Right lobe of liver (tissue), 6 donors: ENCODE measurements at regions not wholly inside any gene's neighbourhood (a gene's known extent, or its start where the extent isn't known, plus 50 kb on each side); places are given as distances from the start of the nearest gene placed in this dataset.

ENCODE experiments used
- ATAC-seq, 4 donors: fragments of 200-7000 bp; cut with Tn5 transposase; one replicate each; pipeline ENCODE4 v1.9.1; 2020; ENCODE audit warnings: mild to moderate bottlenecking in 4 of 4, moderate library complexity in 4 of 4
- DNase-seq, 3 donors: peaks; one replicate each; pipeline ENCODE4 v3.0.0-alpha.2; 2020
- H3K27ac ChIP-seq, 3 donors: fragments of 200-600 bp; one replicate each; pipeline ENCODE4 v1.8.0; 2022
- H3K27me3 ChIP-seq, 2 donors: fragments of 200-600 bp; one replicate each; pipeline ENCODE4 v1.8.0; 2022
- H3K36me3 ChIP-seq, 4 donors: fragments of 200-600 bp; sonication (generic) in 1 of 4; one replicate each; pipeline versions ENCODE4 v1.5.1 to v1.8.0; 2017 to 2022; ENCODE audit warnings: control low read depth in 1 of 4
- H3K4me1 ChIP-seq, 4 donors: fragments of 200-600 bp; sonication (generic) in 1 of 4; one replicate each; pipeline versions ENCODE4 v1.5.1 to v1.8.0; 2017 to 2022; ENCODE audit warnings: control low read depth in 1 of 4
- H3K4me3 ChIP-seq, 3 donors: fragments of 200-600 bp; one replicate each; pipeline ENCODE4 v1.8.0; 2022
- H3K9me3 ChIP-seq, 4 donors: fragments of 200-600 bp; sonication (generic) in 1 of 4; one replicate each; pipeline versions ENCODE4 v1.5.1 to v1.8.0; 2017 to 2022; ENCODE audit warnings: control low read depth in 1 of 4
- CTCF ChIP-seq, 4 donors: fragments of 200-600 bp in 3 of 4; fragments of 450-650 bp in 1 of 4; IDR thresholded peaks; one replicate each; pipeline versions ENCODE4 v1.5.1 to v1.8.0; 2016 to 2022; ENCODE audit warnings: antibody characterized with exemption in 4 of 4, mild to moderate bottlenecking in 2 of 4
- POLR2A ChIP-seq: fragments of 450-650 bp; IDR thresholded peaks from one replicate; pipeline ENCODE4 v1.6.1; 2017; ENCODE audit warnings: antibody characterized with exemption, mild to moderate bottlenecking
- WGBS: methylation state at CpG from one replicate; pipeline ENCODE4 v1.1.6; 2018; ENCODE audit warnings: low coverage, low lambda C conversion rate; ENCODE audit not compliant: insufficient coverage; ENCODE audit errors: missing lambda C conversion rate; 5-methylcytosine and 5-hydroxymethylcytosine counted together
- intact Hi-C, 2 donors: fragments of 100-400 bp; cut with DNase I; formaldehyde crosslinking; loops; one replicate each; pipeline versions ENCODE4 v1.11.2 to v1.14.1; 2022
- donor health status: DM: no; HTN: yes; CAD: no.
- donor health status: DM: no; HTN: no; CAD: no.
- donor health status: DM: no; HTN: no; CAD: no.
- donor health status: DM: no; HTN: yes; CAD: no.
- donor health status: DM: no; HTN: yes; CAD: no.

- DNase-seq (no peak), ATAC-seq (no peak)
Measured at GRCh38 chr5:117690612-117691011, 1116.0 kb upstream of the SEMA6A start.

GRCh38 chr5:117686926-117687325 lies 1112.3 kb upstream of the SEMA6A start:
- no peaks in the 10 kb centered on the region for H3K9me3 ChIP-seq
- no peak overlapping the region for H3K27ac ChIP-seq
- 80% methylated on average over 3 of the region's 3 CpGs for WGBS
- no peak overlapping the region for H3K4me3 ChIP-seq
- H3K4me1 ChIP-seq, result no peaks in the 10 kb centered on the region
- no peak for DNase-seq
- H3K27me3 ChIP-seq, result no peaks in the 10 kb centered on the region
- TF ChIP-seq POLR2A, result no peak
- TF ChIP-seq CTCF (IDR thresholded peaks at IDR 0.05), result no peak
- intact Hi-C loops, result no loop called here
- H3K36me3 ChIP-seq, result no peaks in the 10 kb centered on the region
- no peak for ATAC-seq

More at GRCh38 chr5:117690612-117691011, 1116.0 kb upstream of the SEMA6A start:
- no peak overlapping the region for H3K27ac ChIP-seq
- intact Hi-C loops, result no loop called here
- H3K27me3 ChIP-seq, result no peaks in the 10 kb centered on the region
- H3K36me3 ChIP-seq, result no peaks in the 10 kb centered on the region
- TF ChIP-seq CTCF (IDR thresholded peaks at IDR 0.05) (no peak), POLR2A (no peak)
- no peak overlapping the region for H3K4me3 ChIP-seq
- no peaks in the 10 kb centered on the region for H3K4me1 ChIP-seq
- WGBS, result 79% methylated on average over 4 of the region's 4 CpGs
- no peaks in the 10 kb centered on the region for H3K9me3 ChIP-seq

- H3K36me3 ChIP-seq, result no peaks in the 10 kb centered on the region
- intact Hi-C loops, result no loop called here
- TF ChIP-seq POLR2A (no peak), CTCF (IDR thresholded peaks at IDR 0.05) (no peak)
- no peaks in the 10 kb centered on the region for H3K9me3 ChIP-seq
- no peaks in the 10 kb centered on the region for H3K27me3 ChIP-seq
- 68% methylated on average over 2 of the region's 2 CpGs for WGBS
- DNase-seq (no peak), ATAC-seq (no peak)
- no peak overlapping the region for H3K27ac ChIP-seq
- no peak overlapping the region for H3K4me3 ChIP-seq
- no peaks in the 10 kb centered on the region for H3K4me1 ChIP-seq
Measured at GRCh38 chr5:117682416-117682815, 1107.8 kb upstream of the SEMA6A start.

- DNase-seq (no peak), ATAC-seq (no peak)
- no peak overlapping the region for H3K4me3 ChIP-seq
- TF ChIP-seq CTCF (IDR thresholded peaks at IDR 0.05) (no peak), POLR2A (no peak)
- no peaks in the 10 kb centered on the region for H3K9me3 ChIP-seq
- intact Hi-C loops, result no loop called here
- no peaks in the 10 kb centered on the region for H3K36me3 ChIP-seq
- H3K27ac ChIP-seq, result no peak overlapping the region
- H3K4me1 ChIP-seq, result no peaks in the 10 kb centered on the region
- no peaks in the 10 kb centered on the region for H3K27me3 ChIP-seq
- WGBS, result 51% methylated on average over 6 of the region's 6 CpGs
Measured at GRCh38 chr5:117681431-117682254, 1107.0 kb upstream of the SEMA6A start.
